Right hindlimb (tissue), 1 donor: ENCODE measurements at regions not wholly inside any gene's neighbourhood (a gene's known extent, or its start where the extent isn't known, plus 50 kb on each side); places are given as distances from the start of the nearest gene placed in this dataset.
"Not testable (repeated sequence)": the region's sequence is repeated elsewhere in the genome, so short reads cannot be mapped to it uniquely, and the experiment has no call there.

Source experiments
- DNase-seq: peaks from one replicate; pipeline ENCODE4 v3.0.0-alpha.2; 2018

- no peak for DNase-seq
Observed at GRCh38 chr6:125549202-125549884, 200.1 kb upstream of the HEY2 start.

GRCh38 chr6:125550892-125551291, 198.5 kb upstream of the HEY2 start:
- DNase-seq, result no peak

GRCh38 chr6:125552819-125553218, 196.6 kb upstream of the HEY2 start:
- no peak for DNase-seq

- no peak for DNase-seq
Observed at GRCh38 chr6:125554456-125554855, 195.0 kb upstream of the HEY2 start.

- DNase-seq, result no peak
Observed at GRCh38 chr6:125558241-125558843, 191.1 kb upstream of the HEY2 start.

- no peak for DNase-seq
Observed at GRCh38 chr6:125558907-125559306, 190.5 kb upstream of the HEY2 start.

- DNase-seq, result no peak
Observed at GRCh38 chr6:125562156-125562555, 187.3 kb upstream of the HEY2 start.

GRCh38 chr6:125564941-125565340, 184.5 kb upstream of the HEY2 start:
- no peak for DNase-seq

GRCh38 chr6:125567407-125567806, 182.0 kb upstream of the HEY2 start:
- no peak for DNase-seq

GRCh38 chr6:125568609-125569008, 180.8 kb upstream of the HEY2 start:
- DNase-seq, result no peak

GRCh38 chr6:125570526-125570925, 178.9 kb upstream of the HEY2 start:
- DNase-seq, result no peak

- DNase-seq, result no peak
Observed at GRCh38 chr6:125571207-125571755, 178.2 kb upstream of the HEY2 start.

- DNase-seq, result no peak
Observed at GRCh38 chr6:125574604-125575003, 174.8 kb upstream of the HEY2 start.

- no peak for DNase-seq
Observed at GRCh38 chr6:125577124-125577662, 172.2 kb upstream of the HEY2 start.

GRCh38 chr6:125584468-125584939, 164.9 kb upstream of the HEY2 start:
- no peak for DNase-seq

GRCh38 chr6:125585470-125585869, 164.0 kb upstream of the HEY2 start:
- DNase-seq, result no peak

- no peak for DNase-seq
Observed at GRCh38 chr6:125586074-125586473, 163.4 kb upstream of the HEY2 start.

GRCh38 chr6:125586605-125587004, 162.8 kb upstream of the HEY2 start:
- no peak for DNase-seq

GRCh38 chr6:125587666-125588632, 161.5 kb upstream of the HEY2 start:
- no peak for DNase-seq

- not testable (repeated sequence) for DNase-seq
Observed at GRCh38 chr6:125591796-125592195, 157.6 kb upstream of the HEY2 start.

- no peak for DNase-seq
Observed at GRCh38 chr6:125593746-125594145, 155.7 kb upstream of the HEY2 start.

GRCh38 chr6:125596020-125596419, 153.4 kb upstream of the HEY2 start:
- no peak for DNase-seq
